Upper lobe of right lung (tissue), 1 donor: ENCODE measurements at regions not wholly inside any gene's neighbourhood (a gene's known extent, or its start where the extent isn't known, plus 50 kb on each side); places are given as distances from the start of the nearest gene placed in this dataset.
"Not testable (repeated sequence)": the region's sequence is repeated elsewhere in the genome, so short reads cannot be mapped to it uniquely, and the experiment has no call there.

Experiments
- ATAC-seq: fragments of 200-7000 bp; cut with Tn5 transposase; one replicate; pipeline ENCODE4 v1.9.1; 2020; ENCODE audit warnings: mild to moderate bottlenecking, moderate library complexity
- DNase-seq: peaks from one replicate; pipeline ENCODE4 v3.0.0-alpha.2; 2020
- H3K27ac ChIP-seq: fragments of 200-600 bp; one replicate; pipeline ENCODE4 v1.8.0; 2022
- H3K27me3 ChIP-seq: fragments of 200-600 bp; one replicate; pipeline ENCODE4 v1.8.0; 2022; ENCODE audit warnings: mild to moderate bottlenecking
- H3K36me3 ChIP-seq: fragments of 200-600 bp; one replicate; pipeline ENCODE4 v1.8.0; 2022
- H3K4me1 ChIP-seq: fragments of 200-600 bp; one replicate; pipeline ENCODE4 v1.8.0; 2022
- H3K4me3 ChIP-seq: fragments of 200-600 bp; one replicate; pipeline ENCODE4 v1.8.0; 2022; ENCODE audit warnings: mild to moderate bottlenecking
- H3K9me3 ChIP-seq: fragments of 200-600 bp; one replicate; pipeline ENCODE4 v1.8.0; 2022
- CTCF ChIP-seq: fragments of 200-600 bp; IDR thresholded peaks from one replicate; pipeline ENCODE4 v1.8.0; 2022; ENCODE audit warnings: antibody characterized with exemption
- intact Hi-C: fragments of 100-400 bp; cut with DNase I; formaldehyde crosslinking; loops from one replicate; pipeline ENCODE4 v1.11.0; 2022
- donor health status: DM: no; HTN: yes; CAD: no; lungs with severe emphysema.

- H3K27ac ChIP-seq = no peak overlapping the region
- intact Hi-C loops = no loop called here
- no peak for ATAC-seq
- no peak for DNase-seq
- H3K27me3 ChIP-seq = no peaks in the 10 kb centered on the region
- TF ChIP-seq CTCF = no peak
- H3K4me3 ChIP-seq = no peak overlapping the region
- H3K36me3 ChIP-seq = no peaks in the 10 kb centered on the region
- H3K4me1 ChIP-seq = no peaks in the 10 kb centered on the region
- no peaks in the 10 kb centered on the region for H3K9me3 ChIP-seq
These were observed 129.1 kb upstream of the DOK5 start for GRCh38 chr20:54346276-54346675.

- no peak for TF ChIP-seq CTCF
These were observed 128.1 kb upstream of the DOK5 start for GRCh38 chr20:54347166-54347833.

GRCh38 chr20:54350415-54350814 is 125.0 kb upstream of the DOK5 start:
- no peaks in the 10 kb centered on the region for H3K9me3 ChIP-seq
- H3K4me3 ChIP-seq = no peak overlapping the region
- H3K27me3 ChIP-seq = no peaks in the 10 kb centered on the region
- ATAC-seq (peak; percentile 47), DNase-seq (no peak)
- H3K36me3 ChIP-seq = no peaks in the 10 kb centered on the region
- intact Hi-C loops = no loop called here
- no peaks in the 10 kb centered on the region for H3K4me1 ChIP-seq
- no peak overlapping the region for H3K27ac ChIP-seq
- TF ChIP-seq CTCF = no peak

More at GRCh38 chr20:54347166-54347833, 128.1 kb upstream of the DOK5 start:
- Histone ChIP-seq H3K36me3 (no peaks in the 10 kb centered on the region), H3K27me3 (no peaks in the 10 kb centered on the region), H3K4me1 (no peaks in the 10 kb centered on the region), H3K4me3 (no peak overlapping the region), H3K27ac (no peak overlapping the region), H3K9me3 (no peaks in the 10 kb centered on the region)
- ATAC-seq = no peak
- intact Hi-C loops = no loop called here
- no peak for DNase-seq

GRCh38 chr20:54351371-54352136 is 123.8 kb upstream of the DOK5 start:
- no peak for TF ChIP-seq CTCF
- intact Hi-C loops = no loop called here
- H3K27me3 ChIP-seq = no peaks in the 10 kb centered on the region
- ATAC-seq = no peak
- H3K9me3 ChIP-seq = no peaks in the 10 kb centered on the region
- DNase-seq = no peak
- H3K36me3 ChIP-seq = no peaks in the 10 kb centered on the region
- no peak overlapping the region for H3K4me3 ChIP-seq
- H3K4me1 ChIP-seq = no peaks in the 10 kb centered on the region
- H3K27ac ChIP-seq = no peak overlapping the region

GRCh38 chr20:54352541-54352940 is 122.9 kb upstream of the DOK5 start:
- H3K27me3 ChIP-seq, DNase-seq, H3K27ac ChIP-seq, H3K4me1 ChIP-seq, H3K36me3 ChIP-seq, H3K4me3 ChIP-seq, H3K9me3 ChIP-seq, intact Hi-C loops, ATAC-seq: not testable (repeated sequence)

- no peaks in the 10 kb centered on the region for H3K9me3 ChIP-seq
- TF ChIP-seq CTCF = no peak
- H3K27me3 ChIP-seq = no peaks in the 10 kb centered on the region
- intact Hi-C loops = no loop called here
- H3K27ac ChIP-seq = no peak overlapping the region
- H3K4me3 ChIP-seq = no peak overlapping the region
- no peaks in the 10 kb centered on the region for H3K4me1 ChIP-seq
- ATAC-seq = no peak
- H3K36me3 ChIP-seq = no peaks in the 10 kb centered on the region
- DNase-seq = no peak
These were observed 122.1 kb upstream of the DOK5 start for GRCh38 chr20:54353292-54353691.
